Astrocyte (in vitro differentiated cells and primary cell): ENCODE measurements at regions not wholly inside any gene's neighbourhood (a gene's known extent, or its start where the extent isn't known, plus 50 kb on each side); places are given as distances from the start of the nearest gene placed in this dataset.

Experiments
- CTCF ChIP-seq: IDR thresholded peaks from 2 replicates; pipeline ENCODE4 v1.5.1; 2011; ENCODE audit warnings: low read depth, mild to moderate bottlenecking, inconsistent platforms, low read length, moderate library complexity; ENCODE audit not compliant: insufficient read depth
- EZH2 ChIP-seq: IDR thresholded peaks from 2 replicates; pipeline ENCODE4 v1.6.1; 2012; ENCODE audit warnings: mild to moderate bottlenecking, low read length, inconsistent platforms; ENCODE audit not compliant: insufficient read depth

DNA sequence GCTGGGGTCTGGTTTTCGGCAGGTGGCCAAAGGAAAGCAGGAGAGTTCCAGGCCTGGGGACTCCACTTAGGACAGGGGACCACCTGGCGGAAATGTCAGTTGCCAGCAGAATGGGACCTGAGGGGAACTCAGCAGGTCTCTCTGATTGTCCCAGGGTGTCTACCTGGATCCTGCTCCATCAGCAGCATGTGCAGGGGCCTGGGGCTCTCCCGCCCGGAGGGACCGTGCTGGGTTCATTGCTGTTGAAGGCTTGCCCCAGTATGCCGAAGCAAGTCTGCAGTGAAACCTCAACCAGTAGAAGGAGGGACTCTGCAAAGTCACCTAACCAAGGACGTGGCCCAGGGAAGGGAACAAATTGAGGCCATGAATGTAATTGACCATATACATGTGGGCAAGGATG lies 506.5 kb upstream of the MKI67 start:
- no peak for TF ChIP-seq EZH2
- TF ChIP-seq CTCF, result no peak
